NCI-H2107 treated with DMSO at 0.1 percent for 48 hours (cell line): ENCODE measurements at regions not wholly inside any gene's neighbourhood (a gene's known extent, or its start where the extent isn't known, plus 50 kb on each side); places are given as distances from the start of the nearest gene placed in this dataset.

ENCODE experiments used
- DNase-seq: peaks from one replicate; lab custom pipeline; 2025; ENCODE audit not compliant: unreplicated experiment; lab: John Stamatoyannopoulos, UW

DNA sequence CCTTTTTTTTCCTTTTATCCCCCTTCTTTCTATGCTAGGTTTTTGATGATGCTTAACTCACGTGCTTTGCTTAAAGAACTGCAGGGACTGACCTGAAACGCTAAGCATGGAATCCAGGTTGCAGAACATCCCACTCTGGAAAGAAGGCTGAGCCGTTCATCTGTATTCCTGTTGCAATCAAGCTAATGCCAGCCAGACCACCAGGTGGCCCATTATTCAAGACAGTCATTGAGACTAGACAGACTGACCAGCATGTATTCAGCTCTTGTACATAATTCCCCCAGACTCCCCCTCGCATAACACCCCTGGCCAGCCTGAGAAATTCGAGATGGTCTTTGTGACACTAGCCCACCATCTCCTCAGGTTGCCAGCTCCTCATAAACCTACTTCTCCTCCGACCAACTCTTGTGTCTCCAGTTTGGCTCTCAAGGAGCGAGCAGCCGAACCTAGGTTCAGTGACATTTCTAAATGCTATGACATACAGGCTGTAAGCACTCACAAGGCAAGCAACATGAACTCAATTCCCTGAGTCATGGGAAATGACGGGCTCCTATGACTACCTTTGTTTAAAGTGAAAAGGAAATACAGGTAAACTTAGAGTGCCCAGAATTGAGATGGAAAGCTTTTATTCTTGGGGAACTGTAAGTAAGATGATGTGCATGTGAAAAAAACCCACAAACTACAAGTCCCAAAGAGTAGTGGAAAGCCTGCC lies 309.3 kb upstream of the CDYL start:
- DNase-seq: no peak

DNA sequence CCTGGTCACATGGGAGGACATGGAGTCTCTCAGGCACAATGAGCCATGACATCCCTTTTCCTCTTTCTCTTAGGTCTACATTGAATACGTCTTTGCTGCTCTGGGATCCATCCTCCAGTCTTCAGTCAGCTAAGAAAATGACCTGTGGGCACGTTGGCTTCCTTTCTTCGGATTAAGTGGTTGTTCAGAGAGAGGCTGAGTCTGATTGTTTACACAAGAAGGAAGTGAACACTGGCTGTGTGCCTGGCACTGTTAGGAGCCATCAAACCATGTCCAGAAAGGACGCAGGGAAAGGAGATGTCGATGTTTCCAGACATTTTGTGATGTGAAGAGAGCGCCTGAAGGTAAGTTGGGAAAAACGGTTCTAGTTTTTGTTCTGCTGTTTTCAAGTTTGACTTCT lies 309.9 kb upstream of the CDYL start:
- no peak for DNase-seq

DNA sequence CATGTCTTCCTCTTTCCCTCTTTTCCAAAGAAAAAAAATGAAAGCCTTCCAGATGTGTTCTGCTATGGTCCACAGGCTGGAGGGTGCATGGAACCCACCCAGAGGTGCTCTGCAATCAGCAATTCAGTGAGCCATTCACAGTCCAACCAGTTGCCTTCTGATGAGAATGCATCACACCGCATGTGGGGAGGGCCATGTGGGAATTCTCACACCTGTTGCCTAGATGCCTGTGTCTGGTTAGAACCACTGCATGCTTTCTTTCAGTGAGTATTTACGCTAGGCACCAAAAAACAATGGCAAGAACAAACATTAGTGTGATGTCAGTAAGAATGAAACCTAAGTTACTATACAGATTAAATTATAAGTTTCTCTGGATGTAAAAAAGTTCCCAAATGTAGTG lies 311.6 kb upstream of the CDYL start:
- no peak for DNase-seq

DNA sequence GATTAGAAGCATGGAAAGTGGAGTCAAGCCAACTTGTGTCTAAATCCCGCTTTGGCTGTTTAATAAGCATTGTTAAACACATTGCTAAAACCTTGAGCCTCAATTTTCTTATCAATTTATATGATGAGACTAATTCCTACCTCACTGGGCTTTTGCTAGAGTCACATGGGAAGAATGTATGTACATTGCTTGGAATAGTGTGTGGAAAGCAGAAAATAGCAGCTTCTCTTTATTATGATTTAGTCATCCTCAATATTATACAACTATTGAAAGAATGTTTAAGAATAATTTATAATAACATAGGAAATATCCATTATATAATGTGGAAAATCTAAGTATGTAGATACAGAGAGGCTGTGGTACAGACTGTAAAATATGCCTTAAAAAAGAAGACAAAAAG lies 313.0 kb upstream of the CDYL start:
- DNase-seq: no peak

DNA sequence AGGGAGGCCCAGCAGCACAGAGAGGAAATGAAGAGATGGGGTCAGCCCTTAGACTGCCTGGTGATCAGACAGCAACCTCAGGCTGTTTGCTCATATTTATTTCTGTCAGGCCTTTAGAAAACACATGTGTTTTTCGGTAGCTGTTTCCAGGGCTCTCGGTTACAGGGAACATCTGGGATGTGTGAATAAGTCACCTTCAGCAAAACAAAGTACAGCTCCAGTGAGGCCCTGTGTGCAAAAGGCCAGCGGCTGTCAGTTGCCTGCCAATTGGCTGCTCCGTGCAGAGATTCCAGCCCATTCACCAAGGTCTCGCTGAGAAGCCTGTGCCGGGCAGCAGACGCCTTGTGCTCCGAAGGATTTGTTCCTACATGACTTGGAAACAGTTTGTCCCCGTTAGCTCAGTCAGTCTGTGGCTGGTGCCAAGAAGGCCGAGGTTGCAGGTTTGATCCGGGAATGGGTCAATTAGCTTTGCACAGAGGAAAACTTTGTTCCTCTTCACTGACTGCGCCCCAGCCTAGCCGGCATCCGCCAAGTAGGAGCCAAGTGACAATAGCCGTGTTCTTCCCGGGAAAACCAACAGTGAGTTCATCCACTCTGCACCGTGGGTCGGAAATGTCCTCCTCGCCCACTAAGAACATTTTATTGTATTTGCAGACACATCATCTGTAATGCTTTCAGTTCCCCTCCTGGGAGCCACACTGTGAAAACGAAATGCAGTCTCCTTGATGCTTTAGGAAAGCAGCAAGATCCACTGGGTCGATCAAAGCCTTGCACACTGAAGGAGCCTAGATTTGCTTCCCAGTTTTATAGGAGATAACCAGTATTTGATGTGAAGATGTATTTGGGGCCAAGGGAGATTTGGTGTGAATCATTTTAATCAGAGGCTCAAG lies 315.4 kb upstream of the CDYL start:
- no peak for DNase-seq

DNA sequence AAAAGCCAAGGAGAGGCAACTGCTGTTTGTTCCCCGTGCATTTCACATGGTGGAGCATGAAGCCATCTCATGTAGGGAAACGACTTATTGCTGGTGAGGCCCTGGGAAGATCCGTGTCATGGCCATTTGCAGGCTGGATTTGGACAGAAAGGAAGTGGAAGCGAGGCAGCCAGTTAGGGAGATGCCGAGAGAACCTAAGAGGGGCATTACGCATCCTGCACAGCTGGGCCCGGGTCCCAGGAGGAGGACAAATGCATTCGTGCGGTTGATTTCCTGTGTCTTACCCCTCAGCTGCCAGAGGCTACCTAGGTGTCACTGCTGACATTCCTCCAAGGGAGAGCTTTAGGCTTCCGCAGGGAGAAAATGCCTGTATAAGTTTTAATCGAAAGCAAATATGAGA lies 316.2 kb upstream of the CDYL start:
- DNase-seq: no peak

DNA sequence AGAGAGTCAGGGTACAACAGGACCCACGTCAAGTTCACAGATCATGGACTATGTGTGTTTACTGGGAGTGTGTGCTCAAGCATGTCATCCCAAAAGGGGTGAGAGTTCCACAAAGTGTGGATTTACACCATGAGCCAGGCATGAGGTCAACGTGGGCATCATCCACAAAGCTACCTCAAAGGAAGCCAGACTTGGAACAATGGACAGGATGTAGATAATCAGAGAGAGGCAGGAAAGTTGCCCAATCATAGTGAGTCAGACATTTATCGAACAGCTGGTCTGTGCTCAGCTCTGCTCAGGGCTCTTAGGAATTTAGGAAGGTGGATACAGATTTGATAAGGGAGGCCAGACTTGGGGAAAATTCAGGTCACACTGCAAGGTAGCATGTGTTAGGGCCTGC lies 317.2 kb upstream of the CDYL start:
- no peak for DNase-seq

DNA sequence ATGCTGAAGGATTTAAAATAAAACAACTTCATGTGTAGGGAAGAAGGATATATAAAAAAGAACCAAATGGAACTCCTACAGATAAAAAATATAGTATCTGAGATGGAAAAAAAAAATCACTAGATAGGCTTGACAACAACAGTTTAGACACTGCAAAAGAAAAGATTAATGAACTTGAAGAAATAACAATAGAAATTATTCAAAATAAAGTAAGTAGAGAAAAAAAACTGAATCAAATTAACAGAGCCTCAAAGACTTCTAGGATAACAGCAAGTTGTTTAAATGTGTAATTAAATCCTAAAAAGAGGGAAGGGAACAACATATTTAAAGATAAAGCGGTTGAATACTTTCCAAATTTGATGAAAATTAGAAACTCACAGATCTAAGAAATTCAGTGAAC lies 316.3 kb upstream of the ECI2 start:
- DNase-seq: no peak

DNA sequence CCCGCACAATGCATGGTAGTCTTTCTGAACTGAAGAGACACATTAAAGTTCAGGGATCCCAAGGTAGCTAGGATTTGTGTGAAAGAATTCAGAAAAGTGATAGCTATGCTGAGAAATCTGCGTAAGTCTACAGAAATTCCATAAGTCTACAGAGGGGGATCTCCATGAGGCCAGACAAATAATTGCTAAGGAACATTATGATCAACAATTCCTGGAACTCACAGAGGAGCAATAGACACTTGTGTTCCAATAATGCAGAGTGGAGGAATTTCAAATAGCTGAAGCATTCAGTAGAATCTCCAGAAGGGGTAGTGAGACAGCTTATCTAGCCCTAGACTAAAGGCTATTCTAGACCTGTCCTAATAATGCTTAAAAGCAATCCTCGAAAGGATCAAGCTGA lies 315.7 kb upstream of the ECI2 start:
- no peak for DNase-seq

DNA sequence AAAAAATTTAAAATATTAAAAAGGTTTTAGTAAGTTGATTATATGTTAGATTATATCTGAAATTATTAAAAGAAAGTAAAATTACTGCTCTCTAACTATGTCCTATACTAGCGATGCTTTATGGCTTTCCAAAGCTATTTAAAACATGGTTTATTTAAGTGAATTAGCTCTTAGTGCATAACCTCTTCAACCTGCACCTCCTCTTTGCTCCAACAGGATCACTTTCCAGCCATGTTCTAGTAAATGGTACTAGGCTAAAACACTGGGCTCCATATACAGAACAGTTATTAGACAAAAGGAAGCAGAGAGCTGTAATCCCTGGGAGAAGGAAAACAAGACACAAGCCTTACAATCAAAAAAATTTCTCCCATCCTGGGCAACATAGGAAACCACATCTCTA lies 314.9 kb upstream of the ECI2 start:
- no peak for DNase-seq

DNA sequence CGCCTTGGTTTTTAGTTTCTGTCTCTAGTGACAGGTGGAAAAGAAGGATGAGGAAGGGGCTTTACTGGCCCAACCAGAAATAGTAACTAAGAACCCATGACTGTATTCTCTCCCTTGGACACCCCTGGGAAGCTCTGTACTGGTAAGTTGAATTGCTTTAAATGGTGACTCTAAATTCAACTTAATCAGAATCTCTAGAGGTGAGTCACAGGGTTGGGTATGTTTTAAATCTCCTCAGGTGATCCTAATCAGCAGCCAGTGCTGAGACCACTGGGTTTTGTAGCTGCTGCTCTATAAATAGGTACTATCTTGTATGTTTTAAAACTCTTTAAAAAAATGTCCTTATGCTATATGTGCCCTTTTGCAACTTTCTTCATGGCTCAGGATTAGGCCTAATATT lies 314.0 kb upstream of the ECI2 start:
- no peak for DNase-seq

DNA sequence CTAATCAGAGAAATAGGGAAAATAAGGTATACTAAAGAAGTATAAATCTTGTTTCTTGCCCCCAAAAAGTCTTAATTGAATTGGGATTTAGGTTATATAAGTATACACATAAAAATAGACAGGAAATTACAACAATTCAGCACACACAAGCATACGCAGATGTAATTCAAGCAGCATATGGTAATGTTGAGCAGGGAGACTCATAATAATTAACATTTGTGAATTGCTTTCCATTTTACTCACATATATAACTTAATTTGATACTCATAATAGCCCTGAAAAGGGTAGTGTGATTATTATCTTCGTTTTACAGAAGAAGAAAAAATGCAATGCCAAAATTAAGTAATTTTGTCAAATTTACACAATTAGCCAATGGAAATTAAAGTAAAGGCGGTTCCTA lies 313.5 kb upstream of the ECI2 start:
- no peak for DNase-seq

DNA sequence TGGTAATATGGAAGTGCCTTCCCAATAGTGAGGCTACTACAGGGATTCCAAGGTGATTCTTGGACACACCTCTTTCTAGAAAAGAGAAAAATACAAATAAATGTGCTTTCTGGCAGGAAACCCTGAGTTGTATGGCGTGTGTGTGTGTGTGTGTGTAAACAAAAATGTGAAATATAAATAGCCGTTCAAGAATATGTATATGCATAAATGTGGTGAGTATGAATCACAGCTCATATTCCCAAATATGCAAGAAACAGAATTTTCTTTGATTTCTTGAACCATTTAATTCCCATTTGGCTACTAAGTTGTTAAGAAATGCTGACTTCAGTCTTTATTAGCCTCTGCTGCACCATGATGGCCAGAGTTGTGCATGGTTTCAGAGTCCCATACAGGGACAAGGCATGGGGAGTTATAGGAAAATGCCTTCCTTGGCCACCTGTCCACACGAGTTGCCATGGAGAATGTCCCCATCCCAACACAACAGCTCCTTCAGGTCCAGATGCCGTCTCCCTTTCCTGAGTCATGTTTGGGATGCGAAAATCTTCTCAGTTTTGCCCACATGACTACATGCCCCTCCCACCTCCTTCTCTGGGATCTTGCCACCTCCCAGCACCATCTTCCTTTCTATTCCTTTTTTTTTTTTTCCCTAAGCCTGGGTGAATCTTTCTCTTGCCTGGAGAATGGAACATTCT lies 312.4 kb upstream of the ECI2 start:
- DNase-seq: no peak

DNA sequence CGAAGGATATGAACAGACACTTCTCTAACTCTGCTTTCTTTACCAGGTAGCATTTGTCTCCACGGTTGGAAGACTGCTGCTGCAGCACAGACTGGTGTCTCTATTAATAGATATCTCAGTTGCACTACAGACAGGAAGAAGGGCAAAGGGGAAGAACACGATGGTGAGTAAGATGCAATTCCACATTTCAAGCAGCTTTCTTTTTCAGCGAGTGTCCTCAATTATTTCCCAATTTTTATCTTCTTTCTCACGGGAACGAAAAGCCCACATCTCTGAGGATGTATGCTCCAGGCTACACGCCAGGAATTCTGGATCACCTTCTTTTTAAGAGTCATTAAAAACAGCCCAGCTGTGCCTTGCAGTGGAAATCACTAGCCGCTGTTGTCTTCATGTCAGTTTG lies 311.6 kb upstream of the ECI2 start:
- DNase-seq: no peak

DNA sequence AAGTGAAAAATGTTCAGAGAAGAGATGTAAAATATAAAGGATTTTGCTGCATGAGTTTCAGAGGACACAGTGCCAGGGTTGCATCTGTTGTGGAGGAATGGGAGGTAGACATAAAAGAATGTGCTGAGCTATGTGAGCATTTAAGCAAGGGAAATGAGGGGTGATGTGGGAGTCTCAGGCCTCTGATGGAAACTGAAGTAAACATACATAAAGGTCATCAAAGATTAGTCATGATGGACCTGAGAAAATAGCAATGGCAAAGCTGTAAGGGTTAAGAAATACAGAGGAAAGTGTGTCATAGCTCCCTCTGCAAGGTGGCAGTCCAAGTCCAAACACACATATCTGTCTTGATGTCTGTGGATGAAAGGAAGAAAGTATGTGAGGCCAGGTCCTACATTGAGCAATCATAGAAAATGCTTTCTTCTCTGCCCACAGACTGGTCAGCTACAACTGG lies 306.6 kb upstream of the ECI2 start:
- DNase-seq: no peak

DNA sequence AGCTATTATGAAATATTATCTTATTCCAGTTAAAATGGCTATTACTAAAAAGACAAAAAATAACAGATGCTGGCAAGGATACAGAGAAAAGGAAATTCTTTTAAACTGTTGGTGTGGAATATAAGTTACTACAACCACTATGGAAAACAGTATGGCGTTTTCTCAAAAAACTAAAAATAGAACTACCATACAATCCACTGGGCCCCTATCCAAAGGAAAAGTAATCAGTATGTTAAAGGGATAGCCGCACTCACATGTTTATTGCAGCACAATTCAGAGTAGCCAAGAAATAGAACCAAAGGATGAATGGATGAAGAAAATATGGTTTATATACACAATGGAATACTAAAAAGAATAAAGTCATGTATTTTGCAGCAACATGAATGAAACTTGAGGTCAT lies 303.8 kb upstream of the ECI2 start:
- DNase-seq: no peak

DNA sequence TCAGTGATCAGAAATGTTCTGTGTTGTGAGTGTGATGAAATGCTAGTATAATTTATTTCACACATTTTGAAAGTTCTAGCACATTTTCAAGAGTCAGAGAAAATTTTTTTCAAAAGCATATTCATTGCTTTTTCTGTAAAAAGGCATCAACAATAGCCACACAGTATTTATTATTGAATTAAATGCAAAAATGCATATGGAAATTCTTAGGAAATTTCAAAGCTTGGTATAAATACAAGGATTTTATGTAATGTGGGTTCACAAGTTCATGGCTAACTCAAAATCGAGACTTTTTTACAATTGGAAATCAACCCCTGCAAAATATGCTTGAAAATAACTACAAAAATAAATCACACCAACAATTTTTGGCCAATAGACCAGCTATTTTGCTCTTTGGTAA lies 302.0 kb upstream of the ECI2 start:
- no peak for DNase-seq

DNA sequence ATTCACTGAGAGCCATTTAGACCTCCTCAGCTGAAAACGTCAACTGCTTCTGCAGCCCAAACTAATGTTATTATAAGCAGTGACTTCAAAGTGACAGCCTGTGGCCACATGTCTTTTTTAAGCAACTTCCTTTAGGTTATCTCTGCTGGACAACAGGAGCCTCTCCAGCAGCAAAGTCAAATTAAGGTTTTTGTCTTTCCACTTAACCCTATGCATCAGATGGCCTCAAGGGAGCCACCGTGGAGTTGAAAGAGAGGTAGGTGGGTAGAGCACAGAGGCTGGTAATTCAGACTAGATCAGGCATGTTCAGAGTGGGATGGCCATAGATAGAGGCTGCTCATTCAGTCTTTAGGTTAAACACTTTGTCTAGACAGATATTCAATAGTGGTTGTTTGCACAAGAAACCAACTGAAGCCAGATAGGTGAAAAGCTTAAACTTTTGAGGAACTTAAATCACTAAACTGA lies 300.6 kb upstream of the ECI2 start:
- no peak for DNase-seq

DNA sequence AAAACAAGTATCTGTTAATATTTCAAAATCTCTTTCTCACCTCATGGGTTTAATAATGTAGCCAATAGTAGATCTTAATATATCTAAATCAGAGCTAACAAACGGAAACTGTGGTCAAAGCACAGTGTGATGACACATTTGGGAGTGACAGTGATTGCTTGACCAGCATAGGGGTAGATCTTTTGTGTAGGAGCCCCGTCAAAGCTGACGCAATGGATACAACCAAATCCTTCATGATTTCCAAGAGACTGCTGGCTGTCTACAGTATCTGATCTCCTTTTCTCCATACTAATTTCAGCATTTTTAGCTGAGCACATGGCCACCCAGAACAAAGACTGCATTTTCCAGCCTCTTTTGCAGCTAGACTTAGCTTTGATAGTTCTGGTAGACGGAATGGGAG lies 299.3 kb upstream of the ECI2 start:
- no peak for DNase-seq

DNA sequence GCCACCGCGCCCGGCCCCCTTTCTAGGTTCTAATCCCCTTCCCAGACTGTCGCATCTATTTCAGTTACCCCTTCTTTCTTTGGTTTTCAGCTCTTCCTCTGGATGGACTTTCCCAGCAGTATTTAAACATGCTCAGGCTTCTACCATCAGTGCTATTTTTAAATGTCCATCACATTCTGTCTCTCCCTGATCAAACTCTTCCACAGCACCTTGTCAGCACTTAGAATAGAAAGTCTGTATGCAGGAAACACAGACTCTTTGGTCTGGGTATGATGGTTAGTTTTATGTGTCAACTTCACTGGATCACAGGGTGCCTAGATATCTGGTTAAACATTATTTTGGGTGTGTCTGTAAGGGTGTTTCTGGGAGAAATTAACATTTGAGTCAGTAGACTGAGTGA lies 297.8 kb upstream of the ECI2 start:
- DNase-seq: no peak

DNA sequence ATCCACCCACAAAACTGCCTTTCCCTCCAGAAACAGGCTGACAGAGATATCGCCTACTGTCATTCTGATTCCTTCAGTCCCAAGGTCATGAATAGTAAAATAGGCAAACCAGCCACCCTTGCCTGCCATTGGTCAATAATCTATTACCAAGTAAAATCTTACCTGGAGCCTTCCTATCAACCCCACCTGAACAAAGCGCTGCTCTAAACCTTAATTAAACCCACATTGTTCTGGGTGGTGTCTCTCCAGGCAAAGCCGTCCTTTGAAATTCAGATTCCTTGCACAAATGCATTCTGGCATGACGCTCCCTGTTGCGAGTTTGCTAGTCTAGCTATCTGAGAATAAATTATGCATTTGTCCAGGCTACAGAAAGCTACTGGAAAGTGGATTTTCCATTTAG lies 291.6 kb upstream of the ECI2 start:
- no peak for DNase-seq

DNA sequence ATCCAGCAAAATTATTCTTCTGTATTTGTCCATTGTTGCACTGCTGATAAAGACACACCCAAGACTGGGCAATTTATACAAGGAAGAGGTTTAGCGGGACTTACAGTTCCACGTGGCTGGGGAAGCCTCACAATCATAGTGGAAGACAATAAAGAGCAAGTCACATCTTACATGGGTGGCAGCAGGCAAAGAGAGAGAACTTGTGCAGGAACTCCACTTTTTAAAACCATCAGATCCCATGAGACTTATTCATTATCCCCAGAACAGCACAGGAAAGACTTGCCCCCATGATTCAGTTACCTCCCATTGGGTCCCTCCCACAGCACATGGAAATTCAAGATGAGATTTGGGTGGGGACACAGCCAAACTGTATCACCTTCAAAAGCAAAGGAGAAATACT lies 286.5 kb upstream of the ECI2 start:
- no peak for DNase-seq
